GM21825 (cell line): ENCODE measurements at regions not wholly inside any gene's neighbourhood (a gene's known extent, or its start where the extent isn't known, plus 50 kb on each side); places are given as distances from the start of the nearest gene placed in this dataset.

Source experiments
- ATAC-seq: cut with Tn5 transposase; IDR thresholded peaks from one replicate; pipeline ENCODE4 v1.9.1; 2021; ENCODE audit warnings: mild to moderate bottlenecking, moderate library complexity; ENCODE audit not compliant: unreplicated experiment

GRCh38 chr21:38987633-38988508, 182.1 kb downstream of the ETS2 start:
- ATAC-seq = no peak

DNA sequence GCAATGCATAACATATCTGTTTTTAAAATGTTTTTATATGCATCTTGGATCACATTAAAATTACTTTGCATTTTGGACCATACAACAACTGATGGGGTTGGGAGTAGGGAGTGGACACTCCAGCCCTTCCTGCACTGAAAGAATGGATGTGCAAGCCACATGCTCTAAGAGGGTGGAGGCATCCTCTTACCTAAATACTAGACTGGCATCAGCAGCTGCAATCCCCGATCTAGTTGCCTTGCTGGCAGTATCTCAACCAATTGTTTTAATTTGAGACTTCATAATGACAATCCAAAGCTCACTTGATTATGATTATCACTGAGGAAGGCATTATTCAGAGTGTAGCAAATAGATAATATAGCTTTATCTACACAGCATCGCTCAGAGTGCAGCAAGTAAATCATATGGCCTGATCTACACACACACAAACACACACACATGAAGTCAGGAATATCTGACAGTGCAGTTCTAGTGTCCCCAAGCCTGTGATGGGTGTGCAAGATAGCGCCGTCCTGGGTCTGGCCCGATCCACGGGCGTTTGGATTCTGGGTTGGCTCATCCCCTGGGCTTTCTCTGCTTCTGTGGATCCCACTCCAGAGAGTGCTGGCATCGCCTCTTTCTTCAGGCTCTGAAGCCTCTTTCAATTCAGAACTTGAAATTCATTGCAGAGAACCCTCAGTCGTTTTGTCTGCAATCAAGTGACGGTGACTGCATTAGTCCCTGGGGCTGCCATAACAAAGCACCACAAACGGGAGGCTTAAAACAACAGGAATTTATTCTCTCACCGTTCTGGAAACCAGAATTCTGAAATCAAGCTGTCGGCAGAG, 181.3 kb downstream of the ETS2 start:
- no peak for ATAC-seq

GRCh38 chr21:38986406-38986805, 180.7 kb downstream of the ETS2 start:
- ATAC-seq = no peak

GRCh38 chr21:38985568-38986378, 180.0 kb downstream of the ETS2 start:
- ATAC-seq = no peak

GRCh38 chr21:38984982-38985567, 179.3 kb downstream of the ETS2 start:
- no peak for ATAC-seq

GRCh38 chr21:38984568-38984967, 178.8 kb downstream of the ETS2 start:
- no peak for ATAC-seq

GRCh38 chr21:38983560-38983959, 177.8 kb downstream of the ETS2 start:
- ATAC-seq = no peak

DNA sequence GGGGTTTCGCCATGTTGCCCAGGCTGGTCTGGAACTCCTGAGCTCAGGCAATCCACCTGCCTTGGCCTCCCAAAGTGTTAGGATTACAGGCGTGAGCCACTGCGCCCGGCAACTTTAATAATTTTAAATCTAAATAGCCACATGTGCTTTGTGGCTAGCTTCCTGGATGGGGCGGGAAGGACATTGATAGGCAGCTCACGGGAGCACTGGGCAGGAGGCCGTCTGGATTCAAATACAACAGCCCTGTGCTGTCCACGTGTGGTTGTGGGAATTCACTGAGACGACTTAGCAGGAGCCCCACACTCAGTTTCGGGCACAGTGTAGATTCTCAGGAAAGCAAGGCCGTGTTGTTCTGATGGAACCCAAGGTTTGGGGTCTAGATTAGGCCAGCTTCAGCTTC, 177.1 kb downstream of the ETS2 start:
- no peak for ATAC-seq

DNA sequence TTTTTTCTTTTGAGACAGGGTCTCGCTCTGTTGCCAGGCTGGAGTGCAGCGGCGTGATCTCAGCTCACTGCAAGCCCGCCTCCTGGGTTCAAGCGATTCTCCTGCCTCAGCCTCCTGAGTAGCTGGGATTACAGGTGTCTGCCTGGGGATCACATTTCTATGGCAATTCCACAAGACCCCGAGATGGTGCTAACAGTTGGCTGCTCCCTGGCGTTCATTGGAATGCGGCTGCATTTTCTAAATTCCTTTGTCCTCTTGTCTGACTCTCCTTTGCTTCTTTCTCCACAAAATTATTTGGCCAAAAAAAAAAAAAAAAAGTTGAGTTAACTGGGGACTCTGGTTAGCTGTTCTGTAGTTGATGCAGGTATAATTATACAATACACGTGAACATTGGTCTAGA, 176.4 kb downstream of the ETS2 start:
- ATAC-seq = no peak

- ATAC-seq = no peak
These were observed 174.9 kb downstream of the ETS2 start for GRCh38 chr21:38980416-38981313.

DNA sequence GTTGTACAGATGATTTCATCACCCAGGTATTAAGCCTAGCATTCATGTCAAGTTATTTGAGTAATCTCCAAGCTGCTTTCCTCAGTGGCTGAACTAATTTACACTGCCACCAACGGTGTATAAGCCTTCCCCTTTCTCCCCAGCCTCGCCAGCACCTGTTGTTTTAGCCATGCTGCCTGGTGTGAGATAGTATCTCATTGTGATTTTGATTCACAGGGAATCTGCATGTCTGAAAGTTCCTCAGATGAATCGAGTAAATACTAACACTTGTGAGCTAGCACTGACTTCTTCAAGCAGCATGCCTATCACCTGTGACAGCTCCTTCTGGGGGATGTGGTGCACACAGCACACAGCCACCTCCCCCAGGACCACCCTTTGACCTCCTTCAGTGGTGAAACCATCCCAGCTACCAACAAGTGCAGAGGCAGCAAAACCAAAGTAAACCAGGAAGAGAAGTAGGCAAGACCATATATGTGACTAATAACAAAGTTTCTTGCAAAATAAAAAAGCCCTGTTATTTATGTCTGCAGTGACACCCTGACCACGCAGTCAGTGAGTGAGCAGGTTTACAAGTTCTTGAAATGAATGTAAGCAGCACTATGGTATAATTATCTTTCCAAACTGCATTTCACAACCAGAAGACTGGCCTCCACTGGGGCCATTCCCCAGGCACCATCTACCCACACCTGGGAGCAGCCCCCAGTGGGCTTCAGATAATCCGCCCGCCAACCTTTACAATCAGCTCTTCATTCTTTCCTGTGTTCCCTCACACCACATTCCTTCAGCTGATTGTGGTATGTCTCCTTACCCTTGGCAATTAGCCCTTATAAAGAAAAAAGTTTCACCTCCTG, 173.8 kb downstream of the ETS2 start:
- no peak for ATAC-seq

DNA sequence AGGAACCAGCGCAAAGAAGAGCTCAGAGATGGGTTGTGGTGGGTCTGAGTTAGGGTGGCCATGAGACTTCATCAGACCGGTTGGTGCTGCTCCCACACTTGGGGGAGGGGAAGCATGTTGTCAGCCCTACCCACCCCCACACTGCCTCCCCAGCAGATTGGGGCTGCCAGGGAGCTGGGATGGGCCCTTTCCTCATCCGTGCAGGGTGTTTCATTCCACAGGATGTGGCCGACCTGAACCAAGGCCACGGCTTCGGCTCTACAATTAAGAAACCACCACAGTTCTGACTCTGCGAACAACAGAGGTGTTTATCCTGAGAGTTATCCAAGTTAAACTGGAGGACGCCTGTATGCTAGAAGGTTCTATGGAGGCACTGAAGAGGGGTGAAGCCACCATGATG, 171.2 kb downstream of the ETS2 start:
- no peak for ATAC-seq

GRCh38 chr21:38973552-38973951, 167.8 kb downstream of the ETS2 start:
- no peak for ATAC-seq

GRCh38 chr21:38972078-38972477, 166.3 kb downstream of the ETS2 start:
- ATAC-seq = no peak

DNA sequence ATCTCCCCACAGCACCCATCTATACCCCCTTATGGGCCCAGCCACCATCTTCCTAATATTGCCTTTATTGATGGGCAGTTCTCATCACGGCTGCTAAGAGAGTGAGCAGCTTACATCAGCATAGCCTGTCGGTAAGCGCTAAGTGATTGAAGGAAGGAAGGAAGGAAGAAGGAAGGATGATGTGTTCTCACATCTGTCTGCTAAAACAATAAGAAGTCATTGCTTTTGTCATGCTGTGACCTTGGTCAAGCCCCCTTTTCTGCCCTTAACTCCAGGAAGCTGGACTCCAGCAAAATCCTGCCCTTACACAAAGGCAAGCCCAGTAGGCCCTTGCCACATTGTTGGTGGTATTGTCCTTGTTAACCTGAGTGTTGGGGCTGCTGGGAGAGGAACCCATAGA, 165.0 kb downstream of the ETS2 start:
- ATAC-seq = no peak

GRCh38 chr21:38968887-38969543, 163.3 kb downstream of the ETS2 start:
- no peak for ATAC-seq

- ATAC-seq = no peak
These were observed 160.3 kb downstream of the ETS2 start for GRCh38 chr21:38965910-38966504.

- ATAC-seq = no peak
These were observed 159.5 kb downstream of the ETS2 start for GRCh38 chr21:38965241-38965640.
